H1 (cell line): ENCODE measurements at regions not wholly inside any gene's neighbourhood (a gene's known extent, or its start where the extent isn't known, plus 50 kb on each side); places are given as distances from the start of the nearest gene placed in this dataset.

ENCODE experiments used
- BRCA1 ChIP-seq: IDR thresholded peaks from 2 replicates; pipeline ENCODE4 v1.6.1; 2012; ENCODE audit warnings: low read depth, low read length, improper control_type of control experiment
- CHD2 ChIP-seq: IDR thresholded peaks from 2 replicates; pipeline ENCODE4 v1.6.1; 2012; ENCODE audit warnings: low read length, improper control_type of control experiment
- PHF8 ChIP-seq: fragments of 200-600 bp; sonication (generic); conservative IDR thresholded peaks from 2 replicates; pipeline ENCODE4 v1.7.1; 2012; ENCODE audit warnings: low read depth, mild to moderate bottlenecking, inconsistent platforms, low read length, moderate library complexity
- POLR2AphosphoS5 ChIP-seq: IDR thresholded peaks from 2 replicates; pipeline ENCODE4 v1.6.1; 2011; ENCODE audit warnings: low read depth, low read length
- TAF1 ChIP-seq: IDR thresholded peaks from 2 replicates; pipeline ENCODE4 v1.6.1; 2011; ENCODE audit warnings: mild to moderate bottlenecking, low read depth, low read length
- YY1 ChIP-seq: IDR thresholded peaks from 2 replicates; pipeline ENCODE4 v1.6.1; 2011; ENCODE audit warnings: low read depth, mild to moderate bottlenecking, low read length
- TF ChIP-seq, protein P1 (sequence below), 3 experiments: IDR thresholded peaks; 1 replicate in 2 of 3; 2 replicates in 1 of 3; pipeline versions ENCODE4 v1.5.1 to v1.6.1; 2011; ENCODE audit warnings: low read length in 3 of 3, mild to moderate bottlenecking in 3 of 3, inconsistent platforms in 2 of 3, low read depth in 1 of 3, moderate library complexity in 1 of 3; ENCODE audit not compliant: insufficient read depth in 1 of 3; ENCODE audit errors: control extremely low read depth in 1 of 3
- TF ChIP-seq, protein P2 (sequence below): IDR thresholded peaks from 2 replicates; pipeline ENCODE4 v1.6.1; 2011; ENCODE audit warnings: low read length, improper control_type of control experiment
- TF ChIP-seq, protein P3 (sequence below): IDR thresholded peaks from 2 replicates; pipeline ENCODE4 v1.6.1; 2012; ENCODE audit warnings: inconsistent platforms

DNA sequence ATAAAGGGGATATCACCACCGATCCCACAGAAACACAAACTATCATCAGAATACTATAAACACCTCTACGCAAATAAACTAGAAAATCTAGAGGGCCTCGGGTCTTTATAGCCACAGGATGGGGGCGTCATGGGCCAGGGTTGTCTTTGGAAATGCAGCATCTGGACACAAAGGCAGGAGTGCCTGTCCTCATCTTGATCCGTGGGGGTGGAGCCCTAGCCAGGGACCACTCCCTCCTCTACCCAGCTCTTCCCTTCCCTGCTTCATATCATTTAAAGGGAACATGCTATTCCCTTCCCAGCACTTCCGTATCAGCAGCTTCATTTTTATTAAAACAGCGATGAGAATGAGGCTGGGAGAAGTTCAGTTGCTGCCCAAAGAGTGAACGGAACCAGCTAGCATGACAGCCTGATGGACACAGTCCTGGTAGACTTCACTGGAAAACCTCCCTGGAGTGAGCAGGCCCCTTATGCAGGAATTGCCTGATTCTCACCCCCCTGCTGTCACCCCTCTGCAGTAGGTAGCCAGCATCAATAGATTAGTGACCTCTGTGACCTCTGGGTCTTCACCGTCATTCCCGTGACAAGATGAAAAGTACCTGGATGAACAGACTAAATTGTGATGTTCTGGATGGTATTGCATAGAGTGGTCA is 251.4 kb upstream of the RGS6 start:
- TF ChIP-seq YY1 (no peak), PHF8 (no peak), CHD2 (no peak), POLR2AphosphoS5 (peak; percentile 68), BRCA1 (no peak), TAF1 (no peak)
- TF ChIP-seq, protein P1, sequence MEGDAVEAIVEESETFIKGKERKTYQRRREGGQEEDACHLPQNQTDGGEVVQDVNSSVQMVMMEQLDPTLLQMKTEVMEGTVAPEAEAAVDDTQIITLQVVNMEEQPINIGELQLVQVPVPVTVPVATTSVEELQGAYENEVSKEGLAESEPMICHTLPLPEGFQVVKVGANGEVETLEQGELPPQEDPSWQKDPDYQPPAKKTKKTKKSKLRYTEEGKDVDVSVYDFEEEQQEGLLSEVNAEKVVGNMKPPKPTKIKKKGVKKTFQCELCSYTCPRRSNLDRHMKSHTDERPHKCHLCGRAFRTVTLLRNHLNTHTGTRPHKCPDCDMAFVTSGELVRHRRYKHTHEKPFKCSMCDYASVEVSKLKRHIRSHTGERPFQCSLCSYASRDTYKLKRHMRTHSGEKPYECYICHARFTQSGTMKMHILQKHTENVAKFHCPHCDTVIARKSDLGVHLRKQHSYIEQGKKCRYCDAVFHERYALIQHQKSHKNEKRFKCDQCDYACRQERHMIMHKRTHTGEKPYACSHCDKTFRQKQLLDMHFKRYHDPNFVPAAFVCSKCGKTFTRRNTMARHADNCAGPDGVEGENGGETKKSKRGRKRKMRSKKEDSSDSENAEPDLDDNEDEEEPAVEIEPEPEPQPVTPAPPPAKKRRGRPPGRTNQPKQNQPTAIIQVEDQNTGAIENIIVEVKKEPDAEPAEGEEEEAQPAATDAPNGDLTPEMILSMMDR (IDR thresholded peaks at IDR 0.05; ENCODE audit: control extremely low read depth in 1 of 3, insufficient read depth in 1 of 3, low read depth in 1 of 3, low read length in 3 of 3) = no peak
- TF ChIP-seq, protein P2, sequence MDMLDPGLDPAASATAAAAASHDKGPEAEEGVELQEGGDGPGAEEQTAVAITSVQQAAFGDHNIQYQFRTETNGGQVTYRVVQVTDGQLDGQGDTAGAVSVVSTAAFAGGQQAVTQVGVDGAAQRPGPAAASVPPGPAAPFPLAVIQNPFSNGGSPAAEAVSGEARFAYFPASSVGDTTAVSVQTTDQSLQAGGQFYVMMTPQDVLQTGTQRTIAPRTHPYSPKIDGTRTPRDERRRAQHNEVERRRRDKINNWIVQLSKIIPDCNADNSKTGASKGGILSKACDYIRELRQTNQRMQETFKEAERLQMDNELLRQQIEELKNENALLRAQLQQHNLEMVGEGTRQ = no peak
- TF ChIP-seq, protein P3, sequence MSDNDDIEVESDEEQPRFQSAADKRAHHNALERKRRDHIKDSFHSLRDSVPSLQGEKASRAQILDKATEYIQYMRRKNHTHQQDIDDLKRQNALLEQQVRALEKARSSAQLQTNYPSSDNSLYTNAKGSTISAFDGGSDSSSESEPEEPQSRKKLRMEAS = 0 out of 2 replicates have a peak, but pooled peaks have one; percentile 9
